H1 (cell line): ENCODE measurements at regions not wholly inside any gene's neighbourhood (a gene's known extent, or its start where the extent isn't known, plus 50 kb on each side); places are given as distances from the start of the nearest gene placed in this dataset.

Experiments used
- CTCF ChIA-PET: fragments of 300-600 bp; sonication (Branson Sonifier 250); formaldehyde crosslinking; loops from one replicate; lab custom pipeline; 2021; ENCODE audit not compliant: partially characterized antibody; lab: Charles Lee
- POLR2A ChIA-PET: fragments of 300-600 bp; sonication (Branson Sonifier 250); formaldehyde crosslinking; loops from one replicate; lab custom pipeline; 2021; ENCODE audit warnings: inconsistent platforms; ENCODE audit not compliant: partially characterized antibody; lab: Charles Lee
- DNase-seq, 2 experiments: peaks; one replicate each; pipeline versions ENCODE4 v3.0.0 to v3.0.0-alpha.2; 2010 to 2022; ENCODE audit warnings: low spot score in 2 of 2, low read depth in 1 of 2, mixed read lengths in 1 of 2
- FAIRE-seq: peaks from 2 replicates; lab custom pipeline; 2011; peaks lifted over from hg19 to GRCh38; lab: Jason Lieb, UNC
- H2AFZ ChIP-seq: 2 replicates; pipeline ENCODE4 v1.8.1; 2012; ENCODE audit warnings: low read length, inconsistent platforms
- H2AK5ac ChIP-seq: 2 replicates; pipeline ENCODE4 v1.6.1; 2013; ENCODE audit warnings: low read depth, low read length
- H2BK120ac ChIP-seq: replicated peaks from 2 replicates; pipeline ENCODE3; 2013; ENCODE audit warnings: low read depth, low read length, inconsistent platforms
- H2BK12ac ChIP-seq: 2 replicates; pipeline ENCODE4 v1.6.1; 2013; ENCODE audit warnings: low read depth, low read length
- H2BK15ac ChIP-seq: 2 replicates; pipeline ENCODE4 v1.6.1; 2013; ENCODE audit warnings: low read length
- H2BK20ac ChIP-seq: 2 replicates; pipeline ENCODE4 v1.6.1; 2013; ENCODE audit warnings: low read length
- H2BK5ac ChIP-seq: 2 replicates; pipeline ENCODE4 v1.6.1; 2013; ENCODE audit warnings: low read depth, low read length
- H3K14ac ChIP-seq: 2 replicates; pipeline ENCODE4 v1.6.1; 2013; ENCODE audit warnings: inconsistent platforms; ENCODE audit not compliant: insufficient read length
- H3K18ac ChIP-seq: 2 replicates; pipeline ENCODE4 v1.6.1; 2013; ENCODE audit warnings: low read length; ENCODE audit errors: extremely low read depth
- H3K23ac ChIP-seq: 2 replicates; pipeline ENCODE4 v1.6.1; 2013; ENCODE audit warnings: inconsistent platforms; ENCODE audit not compliant: insufficient read length
- H3K23me2 ChIP-seq: 2 replicates; pipeline ENCODE4 v1.6.1; 2013; ENCODE audit warnings: low read depth, low read length
- H3K27ac ChIP-seq: 2 replicates; pipeline ENCODE4 v1.6.1; 2011; ENCODE audit warnings: low read depth, low read length, inconsistent platforms
- H3K27me3 ChIP-seq, 4 experiments: replicated peaks in 1 of 4; 1 replicate in 1 of 4; 2 replicates in 3 of 4; pipeline versions ENCODE4 v1.6.1 to v1.8.1; 2011 to 2013; ENCODE audit warnings: low read length in 3 of 4, mild to moderate bottlenecking in 3 of 4, inconsistent platforms in 2 of 4, mixed read lengths in 2 of 4, moderate library complexity in 1 of 4; ENCODE audit not compliant: control insufficient read depth in 3 of 4, insufficient read depth in 3 of 4; ENCODE audit errors: extremely low read depth in 1 of 4
- H3K36me3 ChIP-seq, 4 experiments: 2 replicates each; pipeline versions ENCODE4 v1.6.1 to v1.8.1; 2011 to 2013; ENCODE audit warnings: mild to moderate bottlenecking in 4 of 4, low read length in 3 of 4, moderate library complexity in 2 of 4, control low read depth in 1 of 4, inconsistent platforms in 1 of 4; ENCODE audit not compliant: insufficient read depth in 4 of 4, control insufficient read depth in 2 of 4
- H3K4ac ChIP-seq: replicated peaks from 2 replicates; pipeline ENCODE3; 2013; ENCODE audit warnings: low read length, low read depth, mixed read lengths, inconsistent platforms; ENCODE audit not compliant: insufficient read length
- H3K4me1 ChIP-seq, 4 experiments: replicated peaks in 1 of 4; 1 replicate in 1 of 4; 2 replicates in 3 of 4; pipeline versions ENCODE4 v1.6.1 to v1.8.1; 2011 to 2013; ENCODE audit warnings: low read length in 3 of 4, inconsistent platforms in 2 of 4, mixed read lengths in 1 of 4; ENCODE audit not compliant: insufficient read depth in 4 of 4, control insufficient read depth in 3 of 4
- H3K4me2 ChIP-seq, 2 experiments: 2 replicates each; pipeline versions ENCODE4 v1.6.1 to v1.8.1; 2011 to 2013; ENCODE audit warnings: low read depth in 2 of 2, low read length in 2 of 2, control low read depth in 1 of 2, inconsistent platforms in 1 of 2, mild to moderate bottlenecking in 1 of 2; ENCODE audit not compliant: insufficient read depth in 1 of 2
- H3K4me3 ChIP-seq, 4 experiments: fragments of 200-600, 300-600 bp in 1 of 4; sonication (generic), shearing (Covaris generic), sonication (Bioruptor Twin) in 1 of 4; 2 replicates each; pipeline versions ENCODE4 v1.5.1 to v1.8.1; 2011 to 2016; ENCODE audit warnings: low read length in 4 of 4, low read depth in 3 of 4, control low read depth in 2 of 4, inconsistent platforms in 2 of 4, mild to moderate bottlenecking in 2 of 4, mixed read lengths in 1 of 4, moderate library complexity in 1 of 4; ENCODE audit not compliant: insufficient read depth in 2 of 4; ENCODE audit errors: extremely low read depth in 1 of 4
- H3K56ac ChIP-seq: replicated peaks from 2 replicates; pipeline ENCODE3; 2013; ENCODE audit warnings: low read depth, mild to moderate bottlenecking, mixed read lengths, low read length, inconsistent platforms; ENCODE audit not compliant: insufficient read length
- H3K79me1 ChIP-seq: 2 replicates; pipeline ENCODE4 v1.6.1; 2013; ENCODE audit warnings: low read depth, low read length, control low read depth
- H3K79me2 ChIP-seq, 2 experiments: 2 replicates each; pipeline versions ENCODE4 v1.6.1 to v1.8.1; 2012 to 2013; ENCODE audit warnings: low read length in 2 of 2, mild to moderate bottlenecking in 2 of 2, inconsistent platforms in 1 of 2; ENCODE audit not compliant: insufficient read depth in 2 of 2, control insufficient read depth in 1 of 2
- H3K9ac ChIP-seq, 4 experiments: replicated peaks in 1 of 4; 1 replicate in 1 of 4; 2 replicates in 3 of 4; pipeline versions ENCODE4 v1.6.1 to v1.8.1; 2011 to 2013; ENCODE audit warnings: low read depth in 3 of 4, low read length in 3 of 4, control low read depth in 2 of 4, mild to moderate bottlenecking in 2 of 4, moderate library complexity in 2 of 4, inconsistent platforms in 1 of 4; ENCODE audit errors: extremely low read depth in 1 of 4
- H3K9me3 ChIP-seq, 2 experiments: 2 replicates each; pipeline versions ENCODE4 v1.6.1 to v1.8.1; 2012 to 2013; ENCODE audit warnings: mild to moderate bottlenecking in 2 of 2, moderate library complexity in 2 of 2, control low read depth in 1 of 2, inconsistent platforms in 1 of 2, low read depth in 1 of 2, low read length in 1 of 2, mixed read lengths in 1 of 2; ENCODE audit not compliant: insufficient read depth in 2 of 2
- H4K20me1 ChIP-seq, 2 experiments: replicated peaks in 1 of 2; 2 replicates each; pipeline versions ENCODE3 to v1.8.1; 2011 to 2013; ENCODE audit warnings: inconsistent platforms in 2 of 2, low read length in 2 of 2, mild to moderate bottlenecking in 1 of 2; ENCODE audit not compliant: insufficient read depth in 2 of 2, control insufficient read depth in 1 of 2
- H4K5ac ChIP-seq: 2 replicates; pipeline ENCODE4 v1.6.1; 2013; ENCODE audit warnings: low read length, low read depth, mixed read lengths, inconsistent platforms; ENCODE audit not compliant: insufficient read length
- H4K8ac ChIP-seq: 2 replicates; pipeline ENCODE4 v1.8.0; 2013; ENCODE audit warnings: mild to moderate bottlenecking, moderate library complexity, low read length, inconsistent platforms; ENCODE audit not compliant: insufficient read depth; ENCODE audit errors: extremely low read depth
- H4K91ac ChIP-seq: replicated peaks from 2 replicates; pipeline ENCODE3; 2013; ENCODE audit warnings: low read length, mixed read lengths, inconsistent platforms; ENCODE audit not compliant: insufficient read length
- ATF2 ChIP-seq: IDR thresholded peaks from 2 replicates; pipeline ENCODE4 v1.6.1; 2012; ENCODE audit warnings: low read length, inconsistent platforms
- BRCA1 ChIP-seq: IDR thresholded peaks from 2 replicates; pipeline ENCODE4 v1.6.1; 2012; ENCODE audit warnings: low read depth, low read length, improper control_type of control experiment
- CBX5 ChIP-seq: fragments of 300-800, 300-1000 bp; sonication (generic); IDR thresholded peaks from 2 replicates; pipeline ENCODE4 v1.7.1; 2016; ENCODE audit warnings: antibody characterized with exemption, low read length, low read depth
- EP300 ChIP-seq, 2 experiments: IDR thresholded peaks; 1 replicate in 1 of 2; 2 replicates in 1 of 2; pipeline ENCODE4 v1.6.1; 2011 to 2012; ENCODE audit warnings: low read depth in 2 of 2, low read length in 2 of 2, mild to moderate bottlenecking in 2 of 2, borderline replicate concordance in 1 of 2, inconsistent platforms in 1 of 2, moderate library complexity in 1 of 2
- GABPA ChIP-seq: IDR thresholded peaks from 2 replicates; pipeline ENCODE4 v1.6.1; 2011; ENCODE audit warnings: mild to moderate bottlenecking, low read length, moderate library complexity, borderline replicate concordance; ENCODE audit not compliant: insufficient read depth
- KDM4A ChIP-seq: IDR thresholded peaks from one replicate; pipeline ENCODE4 v1.7.1; 2012; ENCODE audit warnings: low read depth, mild to moderate bottlenecking, moderate library complexity, low read length, inconsistent platforms; ENCODE audit not compliant: severe bottlenecking
- NANOG ChIP-seq: IDR thresholded peaks from 2 replicates; pipeline ENCODE4 v1.6.1; 2011; ENCODE audit warnings: low read length, low read depth, mild to moderate bottlenecking, inconsistent platforms; ENCODE audit not compliant: insufficient read depth, poor library complexity, severe bottlenecking
- NRF1 ChIP-seq: IDR thresholded peaks from 2 replicates; pipeline ENCODE4 v1.6.1; 2011; ENCODE audit warnings: mild to moderate bottlenecking, low read depth, low read length, improper control_type of control experiment
- SIX5 ChIP-seq: IDR thresholded peaks from 2 replicates; pipeline ENCODE4 v1.6.1; 2011; ENCODE audit warnings: mild to moderate bottlenecking, low read depth, low read length
- SP4 ChIP-seq: IDR thresholded peaks from 2 replicates; pipeline ENCODE4 v1.6.1; 2012; ENCODE audit warnings: low read length, inconsistent platforms
- SUZ12 ChIP-seq: fragments of 200-600 bp; sonication (generic); IDR thresholded peaks from 2 replicates; pipeline ENCODE4 v1.6.1; 2012; ENCODE audit warnings: mild to moderate bottlenecking, inconsistent platforms, low read length, moderate library complexity, mixed read lengths
- TCF12 ChIP-seq: IDR thresholded peaks from 2 replicates; pipeline ENCODE4 v1.6.1; 2011; ENCODE audit warnings: low read depth, mild to moderate bottlenecking, low read length
- WGBS, 2 experiments: shearing (Covaris generic) in 1 of 2; methylation state at CpG; one replicate each; pipeline versions ENCODE4 v1.1.6 to v1.1.7; 2013 to 2015; ENCODE audit warnings: low lambda C conversion rate in 2 of 2, mixed read lengths in 2 of 2, inconsistent platforms in 1 of 2, low coverage in 1 of 2, missing lambda C conversion rate in 1 of 2; ENCODE audit not compliant: insufficient replicate concordance in 2 of 2, insufficient coverage in 1 of 2, insufficient read length in 1 of 2; ENCODE audit errors: extremely low coverage in 1 of 2, missing lambda C conversion rate in 1 of 2; 5-methylcytosine and 5-hydroxymethylcytosine counted together
- TF ChIP-seq, protein P1 (sequence below): IDR thresholded peaks from 2 replicates; pipeline ENCODE4 v1.6.1; 2012; ENCODE audit warnings: inconsistent platforms

GRCh38 chr1:229080361-229080760, 190.6 kb upstream of the RAB4A start:
- no peaks in the 10 kb centered on the region for H3K4me1 ChIP-seq
- H4K20me1 ChIP-seq = no peaks in the 10 kb centered on the region
- H3K36me3 ChIP-seq = no peaks in the 10 kb centered on the region
- H3K18ac ChIP-seq = no peak overlapping the region
- no peaks in the 10 kb centered on the region for H3K27me3 ChIP-seq
- H2BK12ac ChIP-seq = no peak overlapping the region
- H3K14ac ChIP-seq = no peak overlapping the region
- 100% methylated on average over 2 of the region's 2 CpGs; no CpG with 5 or more reads in 1 of the 2 experiments for WGBS, 2 experiments
- no peak overlapping the region for H2BK20ac ChIP-seq
- no peak overlapping the region for H3K56ac ChIP-seq
- no peak overlapping the region for H4K8ac ChIP-seq
- CTCF ChIA-PET = no interaction called here
- H3K27ac ChIP-seq = no peak overlapping the region
- no peak overlapping the region for H3K4me3 ChIP-seq
- no peak overlapping the region for H2AK5ac ChIP-seq
- no peak overlapping the region for H2AFZ ChIP-seq
- no peak overlapping the region for H2BK120ac ChIP-seq
- H3K9ac ChIP-seq = no peak overlapping the region
- no peak overlapping the region for H3K4me2 ChIP-seq
- H3K23me2 ChIP-seq = peaks cover 2% of the 10 kb centered on the region; the same call in 1 of the 2 replicates
- peaks cover 12 to 16% of the 10 kb centered on the region in 2 experiments for H3K9me3 ChIP-seq
- no peak overlapping the region for H3K4ac ChIP-seq
- no peak overlapping the region for H3K23ac ChIP-seq
- no peak overlapping the region for H4K91ac ChIP-seq
- no peaks in the 10 kb centered on the region for H3K79me2 ChIP-seq
- FAIRE-seq (no peak), DNase-seq (no peak)
- POLR2A ChIA-PET = no interaction called here
- H4K5ac ChIP-seq = no peak overlapping the region
- H3K79me1 ChIP-seq = no peaks in the 10 kb centered on the region
- H2BK5ac ChIP-seq = no peak overlapping the region
- no peak overlapping the region for H2BK15ac ChIP-seq
- TF ChIP-seq SIX5 (no peak), KDM4A (no peak), TCF12 (no peak), EP300 (IDR thresholded peaks at IDR 0.05; ENCODE audit: borderline replicate concordance in 1 of 2, low read depth in 2 of 2, low read length in 2 of 2) (no peak), BRCA1 (no peak), ATF2 (no peak), SP4 (no peak), SUZ12 (no peak), GABPA (no peak), NANOG (no peak), CBX5 (no peak), NRF1 (no peak)
- TF ChIP-seq, protein P1, sequence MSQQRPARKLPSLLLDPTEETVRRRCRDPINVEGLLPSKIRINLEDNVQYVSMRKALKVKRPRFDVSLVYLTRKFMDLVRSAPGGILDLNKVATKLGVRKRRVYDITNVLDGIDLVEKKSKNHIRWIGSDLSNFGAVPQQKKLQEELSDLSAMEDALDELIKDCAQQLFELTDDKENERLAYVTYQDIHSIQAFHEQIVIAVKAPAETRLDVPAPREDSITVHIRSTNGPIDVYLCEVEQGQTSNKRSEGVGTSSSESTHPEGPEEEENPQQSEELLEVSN = no peak
